ENCODE measurements at regions not wholly inside any gene's neighbourhood (a gene's known extent, or its start where the extent isn't known, plus 50 kb on each side); places are given as distances from the start of the nearest gene placed in this dataset.

DNA sequence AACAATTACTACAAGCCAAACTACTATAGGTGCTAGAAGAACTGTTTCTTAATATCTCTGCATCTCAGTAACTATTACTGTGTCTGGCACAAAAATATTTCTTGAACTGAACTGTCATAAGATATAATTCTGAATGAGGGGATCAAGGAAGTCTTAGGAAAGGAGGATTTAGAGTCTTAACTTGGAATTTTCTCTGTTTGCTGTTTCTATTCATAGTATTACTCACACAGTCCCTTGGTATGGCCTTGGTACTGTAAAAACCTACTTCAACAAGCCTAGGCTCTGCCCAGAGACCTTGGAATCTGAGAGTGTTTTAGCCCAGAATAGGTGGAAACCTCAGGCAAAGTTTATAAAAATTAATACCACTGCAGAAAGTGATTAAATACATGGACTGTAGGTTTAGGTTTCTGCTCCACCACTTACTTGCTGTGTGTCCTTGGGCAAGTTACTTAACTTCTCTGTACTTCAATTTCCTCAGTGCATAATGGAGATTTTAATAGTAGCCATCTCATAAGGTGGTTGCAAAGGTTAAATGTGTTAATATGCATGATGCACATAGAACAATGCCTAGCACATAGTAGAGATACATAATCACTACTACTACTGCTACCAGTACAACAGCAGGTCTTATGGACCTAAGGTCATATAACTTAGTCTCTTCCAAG lies 87.4 kb upstream of the NFIA start:
- no peak overlapping the region for H2AFZ ChIP-seq (ENCODE audit: low read depth, low read length)
- H3K9me3 ChIP-seq (ENCODE audit: insufficient read depth, low read length), result no peaks in the 10 kb centered on the region
- no peak overlapping the region for H3K27ac ChIP-seq (ENCODE audit: low read length)
- no peak for TF ChIP-seq EZH2phosphoT487 (IDR thresholded peaks at IDR 0.05; ENCODE audit: low read depth)
- TF ChIP-seq, protein P1, sequence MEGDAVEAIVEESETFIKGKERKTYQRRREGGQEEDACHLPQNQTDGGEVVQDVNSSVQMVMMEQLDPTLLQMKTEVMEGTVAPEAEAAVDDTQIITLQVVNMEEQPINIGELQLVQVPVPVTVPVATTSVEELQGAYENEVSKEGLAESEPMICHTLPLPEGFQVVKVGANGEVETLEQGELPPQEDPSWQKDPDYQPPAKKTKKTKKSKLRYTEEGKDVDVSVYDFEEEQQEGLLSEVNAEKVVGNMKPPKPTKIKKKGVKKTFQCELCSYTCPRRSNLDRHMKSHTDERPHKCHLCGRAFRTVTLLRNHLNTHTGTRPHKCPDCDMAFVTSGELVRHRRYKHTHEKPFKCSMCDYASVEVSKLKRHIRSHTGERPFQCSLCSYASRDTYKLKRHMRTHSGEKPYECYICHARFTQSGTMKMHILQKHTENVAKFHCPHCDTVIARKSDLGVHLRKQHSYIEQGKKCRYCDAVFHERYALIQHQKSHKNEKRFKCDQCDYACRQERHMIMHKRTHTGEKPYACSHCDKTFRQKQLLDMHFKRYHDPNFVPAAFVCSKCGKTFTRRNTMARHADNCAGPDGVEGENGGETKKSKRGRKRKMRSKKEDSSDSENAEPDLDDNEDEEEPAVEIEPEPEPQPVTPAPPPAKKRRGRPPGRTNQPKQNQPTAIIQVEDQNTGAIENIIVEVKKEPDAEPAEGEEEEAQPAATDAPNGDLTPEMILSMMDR (IDR thresholded peaks at IDR 0.05; ENCODE audit: low read depth, low read length), result no peak
- H3K79me2 ChIP-seq (ENCODE audit: low read length), result no peaks in the 10 kb centered on the region
- H4K20me1 ChIP-seq (ENCODE audit: insufficient read depth, low read length), result no peaks in the 10 kb centered on the region
- no peaks in the 10 kb centered on the region for H3K36me3 ChIP-seq (replicated peaks; ENCODE audit: low read depth, low read length)
- no peak overlapping the region for H3K4me3 ChIP-seq (ENCODE audit: low read length)
- no peak overlapping the region for H3K9ac ChIP-seq (ENCODE audit: low read length)
- H3K27me3 ChIP-seq (ENCODE audit: low read depth, low read length), result no peaks in the 10 kb centered on the region
- no peaks in the 10 kb centered on the region for H3K4me1 ChIP-seq (ENCODE audit: low read length)
- no peak overlapping the region for H3K4me2 ChIP-seq (ENCODE audit: low read length)

GRCh38 chr1:60994369-60994768 lies 88.0 kb upstream of the NFIA start:
- Histone ChIP-seq H3K36me3 (replicated peaks; ENCODE audit: low read depth, low read length) (no peaks in the 10 kb centered on the region), H3K4me3 (ENCODE audit: low read length) (no peak overlapping the region), H4K20me1 (ENCODE audit: insufficient read depth, low read length) (no peaks in the 10 kb centered on the region), H2AFZ (ENCODE audit: low read depth, low read length) (no peak overlapping the region), H3K9me3 (ENCODE audit: insufficient read depth, low read length) (no peaks in the 10 kb centered on the region), H3K4me1 (ENCODE audit: low read length) (no peaks in the 10 kb centered on the region), H3K27ac (ENCODE audit: low read length) (no peak overlapping the region), H3K79me2 (ENCODE audit: low read length) (no peaks in the 10 kb centered on the region), H3K4me2 (ENCODE audit: low read length) (no peak overlapping the region), H3K9ac (ENCODE audit: low read length) (no peak overlapping the region), H3K27me3 (ENCODE audit: low read depth, low read length) (no peaks in the 10 kb centered on the region)
- no peak for TF ChIP-seq EZH2phosphoT487 (IDR thresholded peaks at IDR 0.05; ENCODE audit: low read depth)
- TF ChIP-seq, protein P1 (IDR thresholded peaks at IDR 0.05; ENCODE audit: low read depth, low read length), result no peak

DNA sequence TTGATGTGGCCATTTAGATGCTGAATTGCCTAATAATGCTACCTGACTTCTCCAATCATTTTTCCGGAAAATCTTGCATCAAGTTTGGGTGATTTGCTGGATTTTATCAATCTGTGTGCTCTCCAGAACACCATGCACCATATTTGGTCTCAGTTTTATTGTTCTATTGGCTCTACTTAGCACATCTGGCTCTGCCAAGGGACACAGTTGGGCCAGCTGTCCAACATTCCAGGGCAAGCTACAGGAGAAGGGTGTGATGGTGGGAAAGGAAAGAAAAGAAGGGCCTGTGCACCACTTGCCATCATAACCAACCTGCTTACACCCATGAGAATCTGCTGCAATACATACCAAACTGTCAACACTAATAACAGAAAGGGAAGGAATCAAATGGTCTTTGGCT lies 90.2 kb upstream of the NFIA start:
- H2AFZ ChIP-seq (ENCODE audit: low read depth, low read length), result no peak overlapping the region
- H3K9ac ChIP-seq (ENCODE audit: low read length), result no peak overlapping the region
- H3K4me1 ChIP-seq (ENCODE audit: low read length), result no peaks in the 10 kb centered on the region
- no peak overlapping the region for H3K4me3 ChIP-seq (ENCODE audit: low read length)
- no peaks in the 10 kb centered on the region for H3K36me3 ChIP-seq (replicated peaks; ENCODE audit: low read depth, low read length)
- H3K27ac ChIP-seq (ENCODE audit: low read length), result no peak overlapping the region
- H3K27me3 ChIP-seq (ENCODE audit: low read depth, low read length), result no peaks in the 10 kb centered on the region
- H3K79me2 ChIP-seq (ENCODE audit: low read length), result no peaks in the 10 kb centered on the region
- TF ChIP-seq, protein P1 (IDR thresholded peaks at IDR 0.05; ENCODE audit: low read depth, low read length), result no peak
- TF ChIP-seq EZH2phosphoT487 (IDR thresholded peaks at IDR 0.05; ENCODE audit: low read depth), result no peak
- no peaks in the 10 kb centered on the region for H4K20me1 ChIP-seq (ENCODE audit: insufficient read depth, low read length)
- H3K4me2 ChIP-seq (ENCODE audit: low read length), result no peak overlapping the region
- H3K9me3 ChIP-seq (ENCODE audit: insufficient read depth, low read length), result no peaks in the 10 kb centered on the region

DNA sequence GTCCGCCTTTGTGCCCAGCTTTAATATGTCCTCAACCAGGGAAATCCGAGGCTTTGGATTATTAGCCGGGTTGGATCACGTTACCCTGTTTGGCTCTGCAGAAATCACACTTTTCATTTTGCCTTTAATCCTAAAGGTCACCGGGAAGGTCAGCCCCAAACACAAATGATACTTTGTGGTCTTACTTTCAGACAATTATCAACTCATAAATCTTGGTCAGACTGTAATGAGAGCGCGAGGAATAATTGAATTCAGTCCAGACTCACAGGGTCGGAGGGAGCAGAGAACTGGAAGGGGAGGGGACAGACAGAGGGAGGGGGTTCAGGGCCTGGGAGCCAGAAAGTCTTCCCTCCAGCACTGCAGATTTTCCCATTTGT lies 91.7 kb upstream of the NFIA start:
- no peak overlapping the region for H3K4me2 ChIP-seq (ENCODE audit: low read length)

More for the DNA sequence above, 91.7 kb upstream of the NFIA start:
- Histone ChIP-seq H4K20me1 (ENCODE audit: insufficient read depth, low read length) (no peaks in the 10 kb centered on the region), H2AFZ (ENCODE audit: low read depth, low read length) (no peak overlapping the region), H3K4me1 (ENCODE audit: low read length) (no peaks in the 10 kb centered on the region), H3K79me2 (ENCODE audit: low read length) (no peaks in the 10 kb centered on the region), H3K27ac (ENCODE audit: low read length) (no peak overlapping the region), H3K4me3 (ENCODE audit: low read length) (no peak overlapping the region), H3K36me3 (replicated peaks; ENCODE audit: low read depth, low read length) (no peaks in the 10 kb centered on the region), H3K27me3 (ENCODE audit: low read depth, low read length) (no peaks in the 10 kb centered on the region), H3K9ac (ENCODE audit: low read length) (no peak overlapping the region), H3K9me3 (ENCODE audit: insufficient read depth, low read length) (no peaks in the 10 kb centered on the region)
- no peak for TF ChIP-seq EZH2phosphoT487 (IDR thresholded peaks at IDR 0.05; ENCODE audit: low read depth)
- TF ChIP-seq, protein P1 (IDR thresholded peaks at IDR 0.05; ENCODE audit: low read depth, low read length), result no peak

Measured in OCI-LY3 (cell line).